ENCODE measurements at regions not wholly inside any gene's neighbourhood (a gene's known extent, or its start where the extent isn't known, plus 50 kb on each side); places are given as distances from the start of the nearest gene placed in this dataset.

DNA sequence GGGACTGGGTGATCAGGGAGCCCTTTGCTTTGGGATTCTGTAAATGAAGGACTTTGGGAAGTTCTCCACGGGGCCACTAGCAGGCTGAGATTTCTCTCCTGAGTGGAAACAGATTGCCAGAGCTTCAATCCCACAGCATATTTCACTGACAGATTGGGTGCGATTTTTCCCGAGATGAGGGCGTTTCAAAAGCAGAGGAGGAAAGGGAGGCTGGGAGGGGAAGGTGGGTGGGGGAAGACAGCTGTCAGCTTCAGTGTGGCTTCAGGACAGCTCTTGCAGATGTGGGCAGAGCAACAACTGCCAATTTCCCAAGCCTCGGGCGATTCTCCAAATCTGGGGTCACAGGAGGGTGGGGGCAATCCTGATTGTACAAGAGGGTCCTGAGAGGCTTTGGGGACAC lies 258.5 kb upstream of the ADRA1B start:
- TF ChIP-seq POLR2AphosphoS5 (IDR thresholded peaks at IDR 0.05) (no peak), POLR2A (IDR thresholded peaks at IDR 0.05) (no peak), CTCF (IDR thresholded peaks at IDR 0.05) (no peak)
- H3K4me3 ChIP-seq: no peak overlapping the region
- no peaks in the 10 kb centered on the region for H3K4me1 ChIP-seq
- H3K36me3 ChIP-seq: no peaks in the 10 kb centered on the region
- no peaks in the 10 kb centered on the region for H3K27me3 ChIP-seq
- no peak overlapping the region for H3K27ac ChIP-seq
- intact Hi-C loops (cut with DNase I; ENCODE audit: low total_unique reads): no loop called here
- DNase-seq (ENCODE audit: low spot score in 2 of 2): no peak
- H3K9me3 ChIP-seq: no peaks in the 10 kb centered on the region

DNA sequence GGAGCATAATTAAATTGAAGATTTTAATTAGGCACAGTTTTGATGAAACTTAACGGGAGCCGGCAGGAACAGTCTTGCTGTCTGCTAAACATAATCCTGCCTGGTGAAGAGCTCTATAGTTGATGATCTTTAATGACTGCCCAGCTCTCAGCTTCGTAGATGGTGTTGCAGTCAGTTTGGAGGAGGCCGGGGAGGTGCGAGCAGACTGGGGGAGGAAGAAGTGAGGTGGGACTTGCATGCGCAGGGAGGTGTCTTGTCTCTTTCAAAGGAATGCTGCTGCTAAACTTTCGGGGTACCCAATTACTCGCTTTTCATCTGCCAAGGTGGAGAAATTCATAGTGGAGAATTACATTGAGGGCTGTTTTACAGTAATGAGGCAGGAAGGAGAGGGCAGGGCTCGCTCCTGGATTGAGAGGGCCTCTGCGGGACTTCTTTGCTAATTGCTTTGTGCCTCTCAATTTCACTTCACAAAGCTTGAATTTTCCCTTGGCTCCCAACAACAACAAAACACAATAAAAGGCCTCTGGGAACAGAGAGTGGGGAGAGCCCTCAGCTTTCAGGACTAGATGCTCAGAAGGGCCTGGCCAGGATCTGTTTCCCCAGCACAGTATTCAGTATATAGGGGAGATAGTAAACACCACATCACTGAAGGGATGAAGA lies 257.9 kb upstream of the ADRA1B start:
- no peaks in the 10 kb centered on the region for H3K4me1 ChIP-seq
- H3K36me3 ChIP-seq: no peaks in the 10 kb centered on the region
- no peak overlapping the region for H3K4me3 ChIP-seq
- no peaks in the 10 kb centered on the region for H3K9me3 ChIP-seq
- intact Hi-C loops (cut with DNase I; ENCODE audit: low total_unique reads): no loop called here
- DNase-seq (ENCODE audit: low spot score in 2 of 2): no peak
- no peaks in the 10 kb centered on the region for H3K27me3 ChIP-seq
- no peak for TF ChIP-seq POLR2AphosphoS5 (IDR thresholded peaks at IDR 0.05)
- TF ChIP-seq CTCF (IDR thresholded peaks at IDR 0.05): no peak
- no peak for TF ChIP-seq POLR2A (IDR thresholded peaks at IDR 0.05)
- no peak overlapping the region for H3K27ac ChIP-seq

DNA sequence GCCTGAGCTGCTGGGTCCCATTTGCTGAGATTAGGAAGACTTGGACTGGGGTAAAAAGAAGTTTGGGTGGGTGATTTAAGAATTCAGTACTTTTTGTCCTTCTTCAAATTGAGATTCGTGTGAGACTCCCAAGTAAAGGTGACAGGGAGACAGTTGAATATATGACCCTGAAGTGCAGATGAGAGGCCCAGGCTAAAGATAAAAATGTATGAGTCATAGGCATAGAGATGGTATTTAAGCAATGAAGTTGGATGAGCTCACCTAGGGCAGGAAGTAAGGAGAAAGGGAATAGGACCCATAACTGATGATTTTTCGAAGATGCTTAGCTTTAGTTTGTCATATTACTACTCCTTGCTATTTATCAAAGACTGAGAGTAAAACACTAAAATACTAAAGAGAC lies 255.9 kb upstream of the ADRA1B start:
- intact Hi-C loops (cut with DNase I; ENCODE audit: low total_unique reads): no loop called here
- H3K36me3 ChIP-seq: no peaks in the 10 kb centered on the region
- H3K27ac ChIP-seq: no peak overlapping the region
- H3K4me1 ChIP-seq: no peaks in the 10 kb centered on the region
- no peaks in the 10 kb centered on the region for H3K9me3 ChIP-seq
- TF ChIP-seq POLR2AphosphoS5 (IDR thresholded peaks at IDR 0.05) (no peak), CTCF (IDR thresholded peaks at IDR 0.05) (no peak), POLR2A (IDR thresholded peaks at IDR 0.05) (no peak)
- DNase-seq (ENCODE audit: low spot score in 2 of 2): no peak
- no peaks in the 10 kb centered on the region for H3K27me3 ChIP-seq
- H3K4me3 ChIP-seq: no peak overlapping the region

DNA sequence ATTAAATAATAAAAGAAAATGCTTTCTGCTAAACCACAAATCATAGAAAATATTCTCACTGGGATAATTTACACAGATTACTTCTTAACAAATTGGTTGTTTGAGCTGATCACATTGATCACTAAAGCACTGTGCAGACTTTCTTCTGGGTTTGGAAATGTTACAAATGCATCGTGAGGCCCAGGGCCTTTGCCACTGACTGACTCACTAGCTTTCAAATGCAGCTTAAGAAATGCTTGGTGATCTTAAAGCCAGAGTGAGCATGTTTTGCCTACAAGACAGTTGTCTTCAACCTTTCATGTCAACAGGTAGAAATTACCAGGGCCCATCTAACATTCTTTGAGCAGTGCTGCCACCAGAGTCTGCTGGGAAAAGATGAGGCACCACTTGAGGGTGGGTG lies 252.3 kb upstream of the ADRA1B start:
- Histone ChIP-seq H3K9me3 (no peaks in the 10 kb centered on the region), H3K36me3 (no peaks in the 10 kb centered on the region), H3K4me3 (no peak overlapping the region), H3K4me1 (no peaks in the 10 kb centered on the region), H3K27ac (no peak overlapping the region), H3K27me3 (no peaks in the 10 kb centered on the region)
- intact Hi-C loops (cut with DNase I; ENCODE audit: low total_unique reads): no loop called here
- TF ChIP-seq POLR2AphosphoS5 (IDR thresholded peaks at IDR 0.05) (no peak), POLR2A (IDR thresholded peaks at IDR 0.05) (no peak), CTCF (IDR thresholded peaks at IDR 0.05) (no peak)
- no peak for DNase-seq (ENCODE audit: low spot score in 2 of 2)

DNA sequence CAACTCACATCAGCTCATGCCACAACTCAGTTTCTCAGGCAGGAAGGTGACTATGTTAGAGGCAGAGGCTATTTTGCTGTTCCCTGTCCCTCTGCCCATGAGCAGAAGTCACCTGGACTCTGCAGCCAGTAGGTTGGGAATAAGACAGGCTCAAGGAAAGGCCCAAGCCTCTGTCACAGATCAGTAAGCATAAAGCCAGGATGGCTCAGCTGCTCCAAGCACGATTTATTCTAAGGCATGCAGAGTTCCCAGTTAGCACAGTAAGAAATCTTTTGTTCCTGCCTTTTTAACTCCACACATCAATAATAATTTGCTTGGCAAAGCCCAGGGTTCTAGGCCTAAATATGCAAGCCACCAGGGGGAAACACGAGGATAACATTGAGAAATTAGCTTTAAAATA lies 249.0 kb upstream of the ADRA1B start:
- TF ChIP-seq POLR2A (IDR thresholded peaks at IDR 0.05): no peak
- no peaks in the 10 kb centered on the region for H3K36me3 ChIP-seq
- H3K9me3 ChIP-seq: no peaks in the 10 kb centered on the region
- intact Hi-C loops (cut with DNase I; ENCODE audit: low total_unique reads): no loop called here
- no peak for DNase-seq (ENCODE audit: low spot score in 2 of 2)
- no peaks in the 10 kb centered on the region for H3K4me1 ChIP-seq
- no peak overlapping the region for H3K27ac ChIP-seq
- H3K27me3 ChIP-seq: no peaks in the 10 kb centered on the region
- H3K4me3 ChIP-seq: no peak overlapping the region

- intact Hi-C loops (cut with DNase I; ENCODE audit: low total_unique reads): no loop called here
- Histone ChIP-seq H3K9me3 (peaks cover 6 to 9% of the 10 kb centered on the region in 2 donors), H3K27me3 (no peaks in the 10 kb centered on the region), H3K4me3 (no peak overlapping the region), H3K4me1 (no peaks in the 10 kb centered on the region), H3K36me3 (no peaks in the 10 kb centered on the region), H3K27ac (no peak overlapping the region)
- TF ChIP-seq POLR2A (IDR thresholded peaks at IDR 0.05) (no peak), CTCF (IDR thresholded peaks at IDR 0.05) (no peak), POLR2AphosphoS5 (IDR thresholded peaks at IDR 0.05) (no peak)
- DNase-seq (ENCODE audit: low spot score in 2 of 2): no peak
Observed at GRCh38 chr5:159668556-159668955, 247.7 kb upstream of the ADRA1B start.

All from breast epithelium (tissue), 4 donors.